Lung microvascular endothelial cell (primary cell): ENCODE measurements at regions not wholly inside any gene's neighbourhood (a gene's known extent, or its start where the extent isn't known, plus 50 kb on each side); places are given as distances from the start of the nearest gene placed in this dataset.
A peak's percentile ranks its signal among the peaks of the same experiment; 100 is the strongest.
"Not testable (repeated sequence)": the region's sequence is repeated elsewhere in the genome, so short reads cannot be mapped to it uniquely, and the experiment has no call there.

Experiments
- DNase-seq, 2 donors: peaks; one replicate each; pipeline versions ENCODE4 v3.0.0 to v3.0.0-alpha.2; 2010; ENCODE audit warnings: low read depth in 2 of 2

DNA sequence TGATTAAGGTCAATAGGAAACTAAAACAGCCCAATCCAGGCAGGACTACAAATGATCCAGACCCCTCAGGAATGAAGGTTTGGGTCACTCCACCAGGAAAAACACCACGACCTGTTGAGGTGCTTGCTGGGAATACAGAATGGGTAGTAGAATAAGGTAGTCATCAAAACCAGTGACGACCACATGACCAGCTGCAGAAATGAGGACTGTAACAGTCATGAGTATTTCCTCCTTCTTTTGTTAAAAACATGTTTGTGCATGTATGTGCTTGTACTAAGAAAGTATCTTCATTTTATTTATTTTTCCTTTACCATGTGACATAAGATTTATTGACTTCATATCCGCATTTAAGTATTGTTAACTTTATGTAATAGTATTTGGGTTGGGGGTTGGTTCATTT lies 603.5 kb upstream of the NR3C2 start:
- no peak for DNase-seq

DNA sequence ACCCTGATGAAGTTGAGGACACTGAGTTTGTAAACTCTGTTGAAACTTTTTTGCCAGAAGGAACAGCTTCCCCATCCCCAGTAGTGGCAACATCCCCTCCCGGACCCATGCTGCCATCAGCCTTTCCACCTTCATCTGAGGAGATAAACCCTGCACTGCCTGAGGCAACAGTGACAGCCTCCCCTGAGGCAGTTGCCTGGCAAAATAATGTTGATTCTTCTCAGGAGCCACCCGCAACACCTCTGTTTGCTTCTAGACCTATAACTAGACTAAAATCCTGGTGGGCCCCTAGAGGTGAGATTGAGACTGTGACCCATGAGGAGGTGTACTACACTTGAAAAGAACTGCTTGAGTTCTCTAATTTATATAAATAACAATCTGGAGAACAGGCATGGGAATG lies 597.6 kb upstream of the NR3C2 start:
- DNase-seq = not testable (repeated sequence)

DNA sequence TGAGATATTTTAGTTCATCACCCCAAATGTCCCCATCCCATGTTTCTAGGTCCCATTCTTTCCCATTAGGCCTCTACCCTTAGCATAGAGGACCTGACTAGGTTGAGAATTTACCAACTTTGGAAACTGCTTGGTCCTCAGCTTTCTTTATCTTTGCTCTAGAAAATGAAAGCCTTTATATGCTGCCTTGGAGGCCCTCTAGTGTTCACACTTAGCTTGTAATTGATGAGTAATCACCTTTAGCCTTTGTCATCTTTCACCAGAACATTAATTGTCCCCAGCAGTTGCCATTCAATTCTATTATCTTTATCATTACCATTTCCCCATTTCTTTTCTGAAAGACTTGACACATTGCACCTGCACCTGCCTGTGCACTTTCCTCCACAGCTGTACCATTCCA lies 589.2 kb upstream of the NR3C2 start:
- DNase-seq = peak; percentile 41 to 46

DNA sequence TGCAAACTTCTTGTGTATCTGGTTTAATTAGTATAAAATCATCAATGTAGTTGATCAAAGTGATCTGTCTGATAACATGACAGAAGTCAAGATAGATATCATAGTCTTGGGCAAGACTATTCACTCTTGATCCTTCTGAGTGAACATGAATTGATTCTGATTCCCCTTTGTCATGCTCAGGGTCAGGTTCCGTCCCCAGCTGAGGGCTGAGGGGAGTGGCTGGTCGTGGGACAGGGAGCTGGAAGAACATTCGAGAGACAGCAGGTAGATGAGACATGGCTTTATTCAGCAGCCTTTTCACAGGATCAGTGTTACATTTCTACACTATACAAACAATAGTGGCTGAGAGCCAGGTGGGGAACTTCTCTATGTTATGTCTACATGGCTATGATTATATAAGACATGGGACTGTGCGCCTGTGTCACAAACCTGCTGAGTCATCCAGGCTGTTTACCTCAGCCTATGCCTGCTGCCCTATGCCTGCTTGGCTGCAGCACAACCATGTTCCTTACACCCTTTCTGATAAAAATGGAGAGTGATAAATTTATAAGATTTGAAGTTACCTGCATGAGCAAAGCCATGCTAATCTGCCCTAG lies 586.9 kb upstream of the NR3C2 start:
- peak; percentile 63 to 83 for DNase-seq

DNA sequence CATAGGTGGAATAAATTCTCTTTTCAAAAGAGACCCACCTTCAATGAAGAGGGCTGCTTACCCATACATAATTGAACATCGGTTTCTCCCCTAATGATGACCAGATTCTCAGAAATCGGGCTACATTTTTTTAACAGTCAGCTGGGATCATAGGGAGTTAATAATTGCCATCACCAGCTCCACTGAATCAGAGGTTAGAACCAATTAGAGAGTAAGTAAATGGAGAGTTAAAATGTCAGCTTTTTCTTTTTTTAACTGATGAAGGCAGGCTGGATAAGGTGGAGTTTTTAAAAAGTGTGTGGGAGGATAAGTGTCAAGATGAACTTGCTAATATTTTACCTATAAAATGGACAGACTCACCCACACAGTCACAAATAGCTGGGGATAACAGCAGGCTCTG lies 584.5 kb upstream of the NR3C2 start:
- no peak for DNase-seq

DNA sequence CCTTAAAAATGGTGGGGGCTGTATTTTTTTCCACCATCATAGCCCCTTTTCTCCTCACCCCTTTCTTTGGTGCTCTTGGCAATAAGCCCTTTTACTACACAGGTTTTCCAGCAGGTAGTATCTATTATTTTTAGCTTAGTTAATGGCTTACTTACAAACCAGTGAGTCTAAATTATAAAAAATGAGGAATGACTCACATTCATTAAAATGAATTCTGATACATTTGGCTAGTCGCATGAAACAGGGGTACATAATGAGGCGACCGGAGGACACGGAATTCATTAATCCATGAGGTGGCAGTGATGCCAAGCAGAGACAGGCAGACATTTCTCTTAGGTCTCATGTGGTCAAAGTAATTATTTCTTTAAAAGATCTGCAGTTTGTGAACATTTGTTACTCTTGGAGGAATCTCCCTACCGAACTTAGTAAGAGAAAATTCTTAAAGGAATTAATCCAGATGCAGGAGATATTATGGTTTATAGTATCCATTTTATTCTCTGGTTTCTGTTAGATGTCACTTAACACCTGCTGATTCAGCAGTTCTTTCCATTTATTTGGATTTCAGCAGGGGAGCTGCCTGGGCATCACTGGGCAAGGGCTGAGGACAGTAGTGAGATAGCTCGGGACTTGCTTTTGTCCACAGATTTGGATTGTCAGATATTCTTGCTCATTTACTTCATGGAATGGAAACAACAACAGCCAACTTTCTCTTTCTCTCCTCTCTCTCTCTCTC lies 575.0 kb upstream of the NR3C2 start:
- no peak for DNase-seq

DNA sequence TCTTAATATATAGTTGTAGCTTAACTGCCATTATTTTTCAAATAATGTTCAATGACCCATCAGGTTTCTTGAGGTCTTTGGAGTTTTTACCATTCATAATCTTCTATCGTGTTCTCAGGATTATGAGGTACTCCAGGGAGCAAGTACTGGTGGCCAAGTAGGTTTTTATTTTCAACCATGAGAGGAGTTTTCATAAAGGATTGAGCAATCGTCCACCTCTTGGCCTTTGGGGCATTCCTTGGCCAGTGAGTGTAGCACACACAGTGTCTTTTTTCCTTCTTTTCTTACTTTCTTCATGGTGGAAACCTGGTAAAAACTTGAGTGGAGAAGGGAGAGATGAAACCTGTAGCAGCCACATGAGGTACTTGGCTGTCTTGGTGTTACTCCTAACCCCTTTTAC lies 567.0 kb upstream of the NR3C2 start:
- DNase-seq = no peak

DNA sequence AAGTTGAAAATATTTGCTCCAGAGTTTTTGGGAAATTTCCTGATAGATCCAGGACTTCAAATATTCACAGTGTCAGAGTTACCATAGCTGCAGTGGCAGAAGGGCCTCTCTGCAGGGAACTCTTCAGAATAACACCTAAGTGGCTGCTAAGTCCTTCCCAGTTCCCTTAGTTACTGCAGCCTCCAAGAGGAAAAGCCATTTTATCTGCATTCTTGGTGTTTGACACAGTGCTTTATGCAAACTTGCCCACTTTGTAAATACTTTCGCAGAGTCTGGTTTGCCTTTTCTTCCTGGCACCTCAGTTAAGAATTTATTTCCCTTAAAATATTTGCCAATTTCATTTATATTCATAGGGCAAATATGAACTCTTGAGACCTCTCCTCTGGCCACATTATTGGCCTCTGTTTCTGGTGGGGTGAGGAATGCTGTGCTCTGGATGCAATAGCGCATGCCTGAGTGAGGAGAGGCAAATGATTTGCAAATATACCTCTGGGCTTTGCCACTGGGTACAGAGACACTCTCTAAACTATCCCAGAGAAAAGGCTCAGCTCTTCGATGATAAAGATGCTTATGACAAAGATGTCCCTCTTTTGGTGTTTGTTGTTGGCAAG lies 566.3 kb upstream of the NR3C2 start:
- no peak for DNase-seq

DNA sequence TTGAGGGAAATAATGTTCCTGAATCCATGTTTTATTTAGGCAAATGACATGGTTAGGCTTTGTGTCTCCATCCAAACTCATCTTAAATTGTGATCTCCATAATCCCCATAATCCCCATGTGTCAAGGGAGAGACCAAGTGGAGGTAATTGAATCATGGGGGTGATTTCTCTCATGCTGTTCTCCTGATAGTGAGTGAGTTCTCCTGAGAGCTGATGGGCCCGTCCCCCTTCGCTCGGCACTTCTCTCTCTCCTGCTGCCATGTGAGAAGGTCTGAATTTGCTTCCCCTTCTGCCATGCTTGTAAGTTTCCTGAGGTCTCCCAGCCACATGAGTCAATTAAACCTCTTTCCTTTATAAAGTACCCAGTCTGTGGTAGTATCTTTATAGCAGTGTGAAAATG lies 563.0 kb upstream of the NR3C2 start:
- no peak for DNase-seq

DNA sequence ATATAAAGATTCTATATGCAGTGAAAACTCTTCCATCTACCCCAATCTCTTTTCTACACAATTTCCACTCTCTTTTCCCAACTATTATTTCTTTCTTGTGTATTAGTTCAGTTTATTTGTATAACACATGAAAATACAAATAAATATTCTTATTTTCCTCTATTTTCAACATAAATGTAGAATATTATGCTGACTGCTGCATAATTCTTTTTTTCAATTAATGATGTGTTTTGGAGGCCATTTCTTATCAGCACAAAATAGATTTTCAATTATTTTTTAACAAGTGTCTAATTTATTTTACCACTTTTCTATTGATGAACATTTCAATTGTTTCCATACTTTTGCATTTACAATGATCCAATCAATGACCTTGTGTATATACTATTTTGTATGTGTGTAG lies 557.7 kb upstream of the NR3C2 start:
- no peak for DNase-seq

DNA sequence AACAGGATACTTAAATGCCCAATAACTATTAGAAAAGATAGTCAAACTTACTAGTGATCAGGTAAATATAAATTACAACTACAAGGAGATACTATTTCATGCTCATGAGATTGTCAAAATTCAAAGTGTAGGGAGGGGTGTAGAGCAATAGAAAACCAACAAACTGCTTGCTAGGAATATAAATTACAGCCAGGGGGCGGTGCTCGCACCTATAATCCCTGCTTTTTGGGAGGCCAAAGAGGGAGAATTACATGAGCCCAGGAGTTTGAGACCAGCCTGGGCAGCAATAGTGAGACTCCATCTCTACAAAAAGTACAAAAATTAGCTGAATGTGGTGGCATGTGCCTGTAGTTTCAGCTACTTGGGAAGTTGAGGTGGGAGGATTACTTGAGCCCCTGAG lies 556.5 kb upstream of the NR3C2 start:
- DNase-seq = peak in 1 of 2 donors; percentile 30

DNA sequence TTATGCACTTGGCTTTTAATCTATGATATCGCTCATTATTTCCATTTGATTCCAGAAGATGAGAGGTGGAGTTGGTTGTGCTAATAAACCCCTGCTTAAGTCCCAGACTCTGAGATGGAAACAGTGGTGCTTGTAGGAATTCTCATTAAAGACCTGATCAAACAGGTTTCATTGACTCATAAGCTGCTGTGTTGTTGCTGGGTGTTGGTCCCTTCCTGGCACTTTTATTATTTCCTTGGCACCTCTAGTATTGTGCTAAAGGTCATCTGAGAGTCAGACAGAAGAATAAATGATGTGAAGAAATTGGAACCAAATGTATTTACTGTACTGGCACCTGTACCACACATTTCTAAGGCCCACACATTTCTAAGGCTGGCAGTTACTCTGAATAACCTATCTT lies 544.7 kb upstream of the NR3C2 start:
- DNase-seq = no peak

DNA sequence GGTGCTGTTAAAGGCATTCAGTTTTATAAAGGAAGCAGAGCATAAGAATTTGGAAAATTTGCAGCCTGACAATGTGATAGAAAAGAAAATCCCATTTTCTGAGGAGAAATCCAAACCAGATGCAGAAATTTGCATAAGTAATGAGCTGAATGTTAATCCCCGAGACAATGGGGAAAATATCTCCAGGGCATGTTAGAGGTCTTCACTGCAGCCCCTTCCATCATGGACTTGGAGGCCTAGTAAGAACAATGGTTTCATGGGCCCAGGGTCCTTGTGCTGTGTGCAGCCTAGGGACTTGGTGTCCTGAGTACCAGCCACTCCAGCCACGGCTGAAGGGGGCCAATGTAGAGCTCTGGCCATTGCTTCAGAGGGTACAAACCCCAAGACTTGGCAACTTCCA lies 542.7 kb upstream of the NR3C2 start:
- no peak for DNase-seq

DNA sequence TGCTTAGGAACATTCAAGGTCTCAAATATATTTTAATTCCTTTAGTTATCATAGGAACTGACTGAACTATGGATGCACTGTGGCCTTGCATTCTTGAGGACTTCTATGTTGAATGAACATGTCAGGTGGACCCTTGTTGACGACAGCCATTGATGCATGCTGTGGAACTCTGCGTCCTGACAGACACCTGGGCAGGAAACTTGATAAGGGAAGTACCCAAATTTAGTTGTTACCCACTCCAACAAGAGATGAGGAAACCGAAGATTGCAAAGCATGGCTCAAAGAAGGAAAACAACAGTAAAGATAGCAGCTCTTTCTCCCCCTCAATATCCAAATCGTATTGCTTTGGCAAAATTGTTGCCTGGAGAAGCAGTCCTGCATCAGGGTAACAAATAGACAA lies 540.0 kb upstream of the NR3C2 start:
- no peak for DNase-seq

DNA sequence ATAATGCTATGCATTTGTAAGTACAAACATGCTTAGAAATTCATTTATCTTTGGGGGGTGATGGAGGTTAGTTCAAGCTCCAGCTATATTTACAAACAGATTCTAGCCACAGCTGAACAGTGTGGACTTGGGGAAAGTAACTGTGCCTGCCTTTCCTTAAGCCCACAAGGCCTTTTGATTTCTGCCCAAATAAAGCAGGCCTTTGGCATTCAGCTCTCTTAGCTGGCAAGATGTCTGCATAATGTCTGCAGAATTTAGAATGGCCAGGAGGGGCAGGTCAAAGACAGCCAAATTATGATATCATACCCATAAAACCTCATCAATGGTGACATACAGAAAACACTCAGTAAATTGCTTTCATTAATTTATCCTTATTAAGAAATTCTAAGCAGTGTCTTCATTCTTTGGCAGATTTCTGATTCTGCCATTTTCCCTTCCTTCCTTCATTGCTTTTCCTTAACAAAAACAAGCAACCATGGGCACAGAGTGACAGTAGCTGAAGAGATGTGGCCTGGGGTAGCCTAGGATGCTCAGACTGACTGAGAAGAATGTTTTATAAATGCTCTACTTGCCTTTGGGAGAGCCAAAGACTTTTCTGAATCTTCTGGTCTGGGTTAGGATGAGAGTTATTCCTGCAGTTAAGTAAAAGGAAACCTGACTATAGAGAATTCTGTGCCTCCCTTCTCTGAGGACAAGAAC lies 538.7 kb upstream of the NR3C2 start:
- no peak for DNase-seq

DNA sequence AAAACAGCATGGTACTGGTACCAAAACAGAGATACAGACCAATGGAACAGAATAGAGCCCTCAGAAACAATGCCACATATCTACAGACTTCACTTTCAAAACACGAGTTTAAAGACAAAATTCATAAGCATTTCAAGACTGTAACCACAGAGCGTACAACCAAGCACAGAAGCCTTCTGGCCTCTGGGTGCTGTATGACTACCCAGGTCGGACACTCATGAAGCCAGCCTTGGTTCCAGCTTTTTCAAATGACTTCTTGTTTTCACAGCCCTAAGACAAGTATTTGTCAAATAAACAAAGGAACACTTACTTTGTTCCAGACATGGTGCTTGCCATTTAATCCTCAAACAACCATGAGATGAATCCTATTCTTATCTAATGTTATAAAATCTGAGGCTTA lies 536.1 kb upstream of the NR3C2 start:
- no peak for DNase-seq

DNA sequence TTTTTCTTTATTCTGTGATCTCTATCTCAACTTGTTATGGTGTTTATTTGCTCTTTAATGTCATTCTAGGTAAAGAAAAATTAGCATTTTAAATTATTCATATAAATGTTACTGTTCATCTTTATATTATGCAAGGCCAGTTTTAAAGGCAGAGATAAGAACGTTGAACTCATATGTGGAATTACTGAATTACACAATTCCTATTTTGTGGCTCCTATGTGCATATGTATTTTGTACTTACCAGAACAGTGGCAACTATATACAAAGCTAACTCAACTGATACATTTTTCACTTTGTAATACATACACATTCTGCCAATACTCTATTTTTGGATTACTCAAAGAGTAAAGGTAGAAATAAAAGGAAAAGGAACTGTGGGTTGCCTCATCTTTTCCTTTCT lies 533.2 kb upstream of the NR3C2 start:
- DNase-seq = no peak

DNA sequence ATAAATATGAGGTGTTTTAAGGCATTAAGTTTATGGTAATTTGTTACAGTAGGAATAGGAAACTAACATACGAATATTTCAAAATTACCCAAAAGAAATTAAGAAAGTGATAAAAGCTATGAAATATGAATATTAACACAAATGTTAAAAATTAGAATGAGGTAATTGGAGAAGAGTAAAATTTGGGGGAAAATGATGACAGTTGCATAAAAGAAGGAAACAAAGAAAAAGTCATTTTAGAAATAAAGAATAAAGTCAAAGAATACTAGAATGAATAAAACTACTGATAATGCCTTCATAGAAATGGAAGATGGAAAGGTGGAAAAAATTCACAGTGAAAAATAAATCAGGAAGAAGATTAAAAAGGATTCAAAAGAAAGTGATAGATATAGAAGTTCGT lies 522.9 kb upstream of the NR3C2 start:
- DNase-seq = no peak

DNA sequence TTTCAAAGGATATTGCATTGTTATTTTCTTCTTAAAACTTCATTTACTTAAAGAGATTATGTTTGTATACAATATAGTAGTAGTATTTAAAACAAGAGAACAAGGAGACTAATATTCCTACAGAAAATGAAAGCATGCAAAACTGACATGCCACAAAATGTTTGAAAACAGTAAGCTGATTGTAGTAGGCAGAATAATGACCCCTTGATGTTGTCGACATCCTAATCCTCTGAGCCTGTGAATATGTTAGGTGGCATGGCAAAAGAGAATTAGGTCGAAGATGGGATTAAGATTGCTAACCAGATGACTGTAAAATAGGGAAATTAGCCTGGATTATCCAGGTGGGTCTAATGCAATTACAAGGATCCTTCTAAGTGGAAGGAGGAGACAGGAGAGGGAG lies 522.2 kb upstream of the NR3C2 start:
- DNase-seq = no peak

DNA sequence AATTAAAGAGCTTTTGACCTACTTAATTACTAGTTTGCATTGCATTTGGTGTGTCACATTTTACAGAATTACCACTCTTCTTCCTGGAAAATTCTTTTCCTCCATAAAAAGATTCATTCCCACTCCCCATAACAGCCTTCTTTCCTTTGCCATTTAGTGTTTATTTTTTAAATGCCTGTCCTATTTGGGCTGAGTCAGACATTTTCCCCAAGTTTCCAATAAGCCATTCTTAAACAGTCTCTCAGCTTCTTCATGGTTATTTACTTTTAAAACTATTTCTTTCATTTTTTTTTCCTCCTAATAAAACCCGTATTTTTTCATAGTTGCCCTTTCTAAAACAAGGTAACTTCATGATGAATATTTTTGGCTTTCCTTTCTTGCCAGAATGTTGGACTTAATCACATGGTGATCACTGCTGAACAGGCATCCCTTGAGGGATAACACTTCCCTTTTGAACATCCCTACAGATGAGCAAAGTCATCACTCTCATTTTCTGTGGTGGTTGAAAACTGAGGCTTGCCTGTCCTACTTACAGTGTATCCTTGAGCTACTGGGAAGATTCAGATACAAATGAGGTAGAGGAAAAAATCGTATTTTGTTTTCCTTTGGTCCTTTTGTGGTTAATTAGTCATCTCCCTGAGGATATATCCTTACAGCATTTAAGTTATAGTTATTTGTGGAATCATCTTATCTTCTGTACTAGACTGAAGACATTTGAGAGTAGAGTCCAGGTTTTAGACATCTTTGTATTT lies 520.5 kb upstream of the NR3C2 start:
- no peak for DNase-seq

DNA sequence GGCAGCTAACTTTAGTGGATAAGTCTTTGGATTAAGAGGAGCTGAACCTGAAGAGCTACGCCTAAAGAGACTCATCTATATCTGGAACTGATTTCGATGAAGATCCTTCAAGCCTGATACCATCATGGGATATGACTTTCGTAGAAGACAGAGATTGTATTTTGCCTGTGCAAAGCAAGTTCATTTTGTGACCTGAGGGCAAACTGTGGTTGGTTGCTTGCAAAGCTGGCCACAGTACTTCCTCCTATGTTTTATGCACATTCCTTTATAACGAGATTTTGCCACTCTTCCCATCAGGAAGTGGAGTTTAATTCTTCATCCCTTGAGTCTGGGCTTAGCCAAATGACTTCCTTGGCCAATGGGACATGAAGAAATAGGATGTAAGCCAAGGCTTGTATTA lies 519.3 kb upstream of the NR3C2 start:
- DNase-seq = no peak

DNA sequence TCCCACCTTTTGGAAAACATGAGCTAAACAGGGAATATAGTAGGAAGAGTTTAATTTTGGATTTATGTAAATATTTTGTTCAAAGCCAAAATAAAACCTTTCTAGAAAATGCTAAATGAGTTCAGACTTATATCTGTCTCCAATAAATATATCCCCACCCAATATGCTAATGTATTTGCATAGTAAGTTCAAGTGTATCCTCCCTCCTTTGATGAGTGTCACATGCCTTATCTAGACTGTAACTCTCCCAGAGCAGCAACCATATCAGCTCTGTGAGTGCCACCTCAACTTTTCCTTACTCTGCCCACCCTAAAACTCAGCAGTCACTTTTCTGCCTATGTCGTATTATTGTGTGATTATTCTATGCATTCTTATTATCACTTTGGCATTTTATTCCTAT lies 516.1 kb upstream of the NR3C2 start:
- no peak for DNase-seq
